PC-9 (cell line): ENCODE measurements at regions not wholly inside any gene's neighbourhood (a gene's known extent, or its start where the extent isn't known, plus 50 kb on each side); places are given as distances from the start of the nearest gene placed in this dataset.

Source experiments
- CTCF ChIP-seq: fragments of 200-600 bp; sonication (generic); conservative IDR thresholded peaks from 2 replicates; pipeline ENCODE4 v1.6.1; 2017; ENCODE audit warnings: mixed run types, antibody characterized with exemption, mild to moderate bottlenecking, moderate library complexity
- EZH2 ChIP-seq: fragments of 200-600 bp; sonication (generic); IDR thresholded peaks from 2 replicates; pipeline ENCODE4 v1.8.0; 2017; ENCODE audit warnings: antibody characterized with exemption, low read depth

GRCh38 chr3:159540882-159541495, 447.6 kb upstream of the IL12A start:
- TF ChIP-seq CTCF (no peak), EZH2 (no peak)
